ENCODE measurements at regions not wholly inside any gene's neighbourhood (a gene's known extent, or its start where the extent isn't known, plus 50 kb on each side); places are given as distances from the start of the nearest gene placed in this dataset.

GRCh38 chr22:34950489-34950888, 115.5 kb upstream of the ISX start:
- Histone ChIP-seq H3K4me1 (ENCODE audit: low read depth, poor library complexity, severe bottlenecking) (peaks cover 4% of the 10 kb centered on the region), H3K79me2 (ENCODE audit: insufficient read depth, low read depth) (no peaks in the 10 kb centered on the region), H2AFZ (ENCODE audit: low read depth) (no peak overlapping the region), H3K27ac (no peak overlapping the region), H3K36me3 (ENCODE audit: insufficient read depth) (no peaks in the 10 kb centered on the region), H3K4me2 (no peak overlapping the region), H3K9ac (no peak overlapping the region), H3K4me3 (IDR thresholded peaks at IDR 0.05; ENCODE audit: insufficient read depth, low read depth, low read length) (no peak overlapping the region), H3K27me3 (ENCODE audit: insufficient read depth, low read depth) (no peaks in the 10 kb centered on the region), H4K20me1 (ENCODE audit: insufficient read depth) (no peaks in the 10 kb centered on the region)
- no peak for TF ChIP-seq CTCF (conservative IDR thresholded peaks at IDR 0.05; ENCODE audit: low read depth, low read length)

- Histone ChIP-seq H2AFZ (ENCODE audit: low read depth) (no peak overlapping the region), H3K36me3 (ENCODE audit: insufficient read depth) (no peaks in the 10 kb centered on the region), H4K20me1 (ENCODE audit: insufficient read depth) (no peaks in the 10 kb centered on the region), H3K4me3 (IDR thresholded peaks at IDR 0.05; ENCODE audit: insufficient read depth, low read depth, low read length) (no peak overlapping the region), H3K27me3 (ENCODE audit: insufficient read depth, low read depth) (no peaks in the 10 kb centered on the region), H3K4me2 (no peak overlapping the region), H3K79me2 (ENCODE audit: insufficient read depth, low read depth) (no peaks in the 10 kb centered on the region), H3K27ac (no peak overlapping the region), H3K4me1 (ENCODE audit: low read depth, poor library complexity, severe bottlenecking) (peaks cover 4% of the 10 kb centered on the region), H3K9ac (no peak overlapping the region)
- TF ChIP-seq CTCF (conservative IDR thresholded peaks at IDR 0.05; ENCODE audit: low read depth, low read length) = no peak
Measured at GRCh38 chr22:34951212-34951611, 114.7 kb upstream of the ISX start.

DNA sequence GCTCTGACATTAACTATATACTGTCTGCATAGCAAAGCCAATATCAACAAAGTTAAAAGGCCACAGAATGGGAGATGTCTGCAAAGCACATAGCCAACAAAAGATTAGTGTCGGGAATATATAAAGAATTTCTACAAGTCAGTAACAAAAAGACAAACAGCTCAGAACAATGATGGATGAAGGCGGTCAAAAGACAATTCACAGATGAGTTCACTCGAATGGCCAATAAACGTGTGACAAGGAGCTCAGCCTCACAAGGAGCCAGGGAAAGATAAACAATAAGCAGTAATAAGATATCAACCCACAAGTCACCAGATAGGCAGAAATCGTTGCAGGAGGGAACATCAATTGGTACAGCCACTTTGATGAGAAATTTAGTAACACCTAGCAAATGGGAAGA, 106.0 kb upstream of the ISX start:
- TF ChIP-seq CTCF (conservative IDR thresholded peaks at IDR 0.05; ENCODE audit: low read depth, low read length) = no peak
- no peak overlapping the region for H3K27ac ChIP-seq
- H3K36me3 ChIP-seq (ENCODE audit: insufficient read depth) = no peaks in the 10 kb centered on the region
- no peak overlapping the region for H3K4me3 ChIP-seq (IDR thresholded peaks at IDR 0.05; ENCODE audit: insufficient read depth, low read depth, low read length)
- H3K79me2 ChIP-seq (ENCODE audit: insufficient read depth, low read depth) = no peaks in the 10 kb centered on the region
- H3K4me1 ChIP-seq (ENCODE audit: low read depth, poor library complexity, severe bottlenecking) = no peaks in the 10 kb centered on the region
- H3K4me2 ChIP-seq = no peak overlapping the region
- H3K9ac ChIP-seq = no peak overlapping the region
- no peaks in the 10 kb centered on the region for H4K20me1 ChIP-seq (ENCODE audit: insufficient read depth)
- no peaks in the 10 kb centered on the region for H3K27me3 ChIP-seq (ENCODE audit: insufficient read depth, low read depth)
- no peak overlapping the region for H2AFZ ChIP-seq (ENCODE audit: low read depth)

GRCh38 chr22:34966980-34967565, 98.9 kb upstream of the ISX start:
- no peaks in the 10 kb centered on the region for H3K27me3 ChIP-seq (ENCODE audit: insufficient read depth, low read depth)

More at GRCh38 chr22:34966980-34967565, 98.9 kb upstream of the ISX start:
- H2AFZ ChIP-seq (ENCODE audit: low read depth) = no peak overlapping the region
- no peak overlapping the region for H3K27ac ChIP-seq
- no peaks in the 10 kb centered on the region for H3K4me1 ChIP-seq (ENCODE audit: low read depth, poor library complexity, severe bottlenecking)
- no peaks in the 10 kb centered on the region for H4K20me1 ChIP-seq (ENCODE audit: insufficient read depth)
- no peak overlapping the region for H3K4me2 ChIP-seq
- no peak overlapping the region for H3K4me3 ChIP-seq (IDR thresholded peaks at IDR 0.05; ENCODE audit: insufficient read depth, low read depth, low read length)
- TF ChIP-seq CTCF (conservative IDR thresholded peaks at IDR 0.05; ENCODE audit: low read depth, low read length) = no peak
- no peak overlapping the region for H3K9ac ChIP-seq
- H3K36me3 ChIP-seq (ENCODE audit: insufficient read depth) = no peaks in the 10 kb centered on the region
- no peaks in the 10 kb centered on the region for H3K79me2 ChIP-seq (ENCODE audit: insufficient read depth, low read depth)

All from KMS-11 (cell line).